ENCODE measurements at regions not wholly inside any gene's neighbourhood (a gene's known extent, or its start where the extent isn't known, plus 50 kb on each side); places are given as distances from the start of the nearest gene placed in this dataset.

GRCh38 chr7:12884033-12884432 lies 196.6 kb downstream of the ARL4A start:
- TF ChIP-seq FOXP2 (optimal IDR thresholded peaks at IDR 0.05; ENCODE audit: control extremely low read depth, extremely low read length, insufficient read depth): no peak
- TF ChIP-seq EZH2 (IDR thresholded peaks at IDR 0.05): no peak
